HG03095 (cell line): ENCODE measurements at regions not wholly inside any gene's neighbourhood (a gene's known extent, or its start where the extent isn't known, plus 50 kb on each side); places are given as distances from the start of the nearest gene placed in this dataset.
"Not testable (repeated sequence)": the region's sequence is repeated elsewhere in the genome, so short reads cannot be mapped to it uniquely, and the experiment has no call there.

Experiments used
- ATAC-seq: cut with Tn5 transposase; IDR thresholded peaks from one replicate; pipeline ENCODE4 v1.9.1; 2021; ENCODE audit warnings: moderate library complexity; ENCODE audit not compliant: unreplicated experiment

- ATAC-seq: no peak
These were observed 141.8 kb upstream of the G2E3 start for GRCh38 chr14:30417121-30417520.

GRCh38 chr14:30417999-30418398 lies 141.0 kb upstream of the G2E3 start:
- no peak for ATAC-seq

- no peak for ATAC-seq
These were observed 139.9 kb upstream of the G2E3 start for GRCh38 chr14:30419037-30419436.

GRCh38 chr14:30420515-30420914 lies 138.4 kb upstream of the G2E3 start:
- no peak for ATAC-seq

- no peak for ATAC-seq
These were observed 132.5 kb upstream of the G2E3 start for GRCh38 chr14:30426463-30426862.

- no peak for ATAC-seq
These were observed 131.6 kb upstream of the G2E3 start for GRCh38 chr14:30427401-30427800.

- no peak for ATAC-seq
These were observed 131.1 kb upstream of the G2E3 start for GRCh38 chr14:30427846-30428245.

- no peak for ATAC-seq
These were observed 127.4 kb upstream of the G2E3 start for GRCh38 chr14:30431552-30431951.

GRCh38 chr14:30440961-30441360 lies 118.0 kb upstream of the G2E3 start:
- no peak for ATAC-seq

GRCh38 chr14:30443368-30444007 lies 115.5 kb upstream of the G2E3 start:
- no peak for ATAC-seq

GRCh38 chr14:30444451-30444850 lies 114.5 kb upstream of the G2E3 start:
- no peak for ATAC-seq

GRCh38 chr14:30445011-30445793 lies 113.8 kb upstream of the G2E3 start:
- no peak for ATAC-seq

GRCh38 chr14:30445852-30446251 lies 113.1 kb upstream of the G2E3 start:
- no peak for ATAC-seq

GRCh38 chr14:30450631-30451545 lies 108.1 kb upstream of the G2E3 start:
- ATAC-seq: no peak

- no peak for ATAC-seq
These were observed 102.7 kb upstream of the G2E3 start for GRCh38 chr14:30456296-30456695.

GRCh38 chr14:30462358-30462757 lies 96.6 kb upstream of the G2E3 start:
- ATAC-seq: no peak

- ATAC-seq: no peak
These were observed 94.5 kb upstream of the G2E3 start for GRCh38 chr14:30464481-30464880.

GRCh38 chr14:30468354-30468753 lies 90.6 kb upstream of the G2E3 start:
- no peak for ATAC-seq

- no peak for ATAC-seq
These were observed 87.0 kb upstream of the G2E3 start for GRCh38 chr14:30471980-30472379.

- ATAC-seq: not testable (repeated sequence)
These were observed 84.9 kb upstream of the G2E3 start for GRCh38 chr14:30473846-30474696.

- no peak for ATAC-seq
These were observed 76.7 kb upstream of the G2E3 start for GRCh38 chr14:30482276-30482675.
